GM13976 (cell line): ENCODE measurements at regions not wholly inside any gene's neighbourhood (a gene's known extent, or its start where the extent isn't known, plus 50 kb on each side); places are given as distances from the start of the nearest gene placed in this dataset.

Source experiments
- DNase-seq: peaks from one replicate; pipeline ENCODE4 v3.0.0; 2012; ENCODE audit warnings: low spot score
- CTCF ChIP-seq: IDR thresholded peaks from 2 replicates; pipeline ENCODE4 v1.5.1; 2012; ENCODE audit warnings: borderline replicate concordance, mild to moderate bottlenecking; ENCODE audit not compliant: insufficient read depth; ENCODE audit errors: extremely low read depth, missing control alignments, control extremely low read depth
- in situ Hi-C: fragments of 300-500 bp; cut with MboI; formaldehyde crosslinking; loops from one replicate; pipeline ENCODE4 v1.12.0; 2022; ENCODE audit warnings: low sequenced_read_pairs, mixed read lengths, inconsistent platforms; ENCODE audit not compliant: unreplicated experiment

GRCh38 chr11:25206762-25207161 lies 709.9 kb downstream of the LUZP2 start:
- in situ Hi-C loops: no loop called here
- TF ChIP-seq CTCF: no peak
- DNase-seq: no peak

- in situ Hi-C loops: no loop called here
- DNase-seq: no peak
- no peak for TF ChIP-seq CTCF
Observed at GRCh38 chr11:25211635-25212254, 714.9 kb downstream of the LUZP2 start.

- DNase-seq: no peak
- in situ Hi-C loops: no loop called here
- no peak for TF ChIP-seq CTCF
Observed at GRCh38 chr11:25214535-25215176, 717.8 kb downstream of the LUZP2 start.

GRCh38 chr11:25218036-25218435 lies 721.2 kb downstream of the LUZP2 start:
- no peak for DNase-seq
- no peak for TF ChIP-seq CTCF
- in situ Hi-C loops: no loop called here

GRCh38 chr11:25225078-25225477 lies 728.2 kb downstream of the LUZP2 start:
- in situ Hi-C loops: no loop called here

GRCh38 chr11:25242928-25243327 lies 746.1 kb downstream of the LUZP2 start:
- in situ Hi-C loops: no loop called here
- TF ChIP-seq CTCF: no peak
- no peak for DNase-seq

More at GRCh38 chr11:25225078-25225477, 728.2 kb downstream of the LUZP2 start:
- no peak for TF ChIP-seq CTCF
- DNase-seq: no peak
